OCI-LY7 (cell line): ENCODE measurements at regions not wholly inside any gene's neighbourhood (a gene's known extent, or its start where the extent isn't known, plus 50 kb on each side); places are given as distances from the start of the nearest gene placed in this dataset.

Experiments used
- EZH2phosphoT487 ChIP-seq: fragments of 200-600 bp; sonication (generic); IDR thresholded peaks from 2 replicates; pipeline ENCODE4 v1.6.1; 2018; ENCODE audit warnings: low read depth, borderline replicate concordance, mild to moderate bottlenecking, mixed run types, antibody characterized with exemption, low read length, moderate library complexity, mixed read lengths
- TF ChIP-seq, protein P1 (sequence below): fragments of 200-600 bp; sonication (generic); conservative IDR thresholded peaks from 2 replicates; pipeline ENCODE4 v1.5.1; 2014; ENCODE audit warnings: mild to moderate bottlenecking, antibody characterized with exemption, low read length, moderate library complexity, mixed read lengths

DNA sequence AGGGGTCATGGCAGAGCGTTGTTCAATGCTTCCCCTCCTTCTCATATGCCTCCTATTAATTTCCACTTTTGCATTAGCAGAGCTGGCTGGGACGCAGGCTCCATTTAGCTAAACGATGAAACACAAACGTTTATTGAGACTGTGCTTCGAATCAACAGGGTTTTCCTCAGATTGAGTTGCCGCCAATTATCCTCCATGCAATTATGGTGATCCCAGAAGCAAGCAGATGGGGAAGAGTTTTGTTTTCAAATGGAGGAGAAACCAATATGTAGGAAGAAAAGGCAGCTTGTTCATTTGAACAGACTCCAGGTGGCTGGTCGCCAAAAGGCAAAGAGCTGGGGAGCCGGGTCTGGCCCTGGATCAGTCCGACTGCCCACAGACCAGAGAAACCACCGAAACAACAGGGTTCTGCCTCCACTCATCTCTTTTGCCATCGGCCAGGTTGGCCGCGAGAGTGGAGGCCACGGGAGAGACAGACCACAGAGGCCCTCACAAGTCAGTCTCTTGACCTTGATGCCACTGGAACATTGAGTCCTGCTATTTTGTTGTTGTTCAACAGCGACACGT, 184.8 kb downstream of the GBA3 start:
- TF ChIP-seq, protein P1, sequence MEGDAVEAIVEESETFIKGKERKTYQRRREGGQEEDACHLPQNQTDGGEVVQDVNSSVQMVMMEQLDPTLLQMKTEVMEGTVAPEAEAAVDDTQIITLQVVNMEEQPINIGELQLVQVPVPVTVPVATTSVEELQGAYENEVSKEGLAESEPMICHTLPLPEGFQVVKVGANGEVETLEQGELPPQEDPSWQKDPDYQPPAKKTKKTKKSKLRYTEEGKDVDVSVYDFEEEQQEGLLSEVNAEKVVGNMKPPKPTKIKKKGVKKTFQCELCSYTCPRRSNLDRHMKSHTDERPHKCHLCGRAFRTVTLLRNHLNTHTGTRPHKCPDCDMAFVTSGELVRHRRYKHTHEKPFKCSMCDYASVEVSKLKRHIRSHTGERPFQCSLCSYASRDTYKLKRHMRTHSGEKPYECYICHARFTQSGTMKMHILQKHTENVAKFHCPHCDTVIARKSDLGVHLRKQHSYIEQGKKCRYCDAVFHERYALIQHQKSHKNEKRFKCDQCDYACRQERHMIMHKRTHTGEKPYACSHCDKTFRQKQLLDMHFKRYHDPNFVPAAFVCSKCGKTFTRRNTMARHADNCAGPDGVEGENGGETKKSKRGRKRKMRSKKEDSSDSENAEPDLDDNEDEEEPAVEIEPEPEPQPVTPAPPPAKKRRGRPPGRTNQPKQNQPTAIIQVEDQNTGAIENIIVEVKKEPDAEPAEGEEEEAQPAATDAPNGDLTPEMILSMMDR, result no peak
- no peak for TF ChIP-seq EZH2phosphoT487
